Renal cortical epithelial cell (primary cell): ENCODE measurements at regions not wholly inside any gene's neighbourhood (a gene's known extent, or its start where the extent isn't known, plus 50 kb on each side); places are given as distances from the start of the nearest gene placed in this dataset.
"Not testable (repeated sequence)": the region's sequence is repeated elsewhere in the genome, so short reads cannot be mapped to it uniquely, and the experiment has no call there.

ENCODE experiments used
- DNase-seq: peaks from one replicate; pipeline ENCODE4 v3.0.0-alpha.2; 2011; ENCODE audit warnings: low read depth

GRCh38 chr20:19872001-19872400, 113.9 kb downstream of the RIN2 start:
- DNase-seq: no peak

GRCh38 chr20:19874040-19874727, 116.1 kb downstream of the RIN2 start:
- no peak for DNase-seq

GRCh38 chr20:19875376-19876221, 117.5 kb downstream of the RIN2 start:
- DNase-seq: no peak

GRCh38 chr20:19876828-19877460, 118.9 kb downstream of the RIN2 start:
- no peak for DNase-seq

- not testable (repeated sequence) for DNase-seq
Observed at GRCh38 chr20:19879874-19880255, 121.8 kb downstream of the RIN2 start.

GRCh38 chr20:19880256-19881079, 122.4 kb downstream of the RIN2 start:
- peak; percentile 91 for DNase-seq

- no peak for DNase-seq
Observed at GRCh38 chr20:19881080-19881840, 123.2 kb downstream of the RIN2 start.

GRCh38 chr20:19881990-19882389, 123.9 kb downstream of the RIN2 start:
- no peak for DNase-seq

GRCh38 chr20:19882446-19882845, 124.4 kb downstream of the RIN2 start:
- no peak for DNase-seq

GRCh38 chr20:19883501-19883900, 125.4 kb downstream of the RIN2 start:
- no peak for DNase-seq

- DNase-seq: no peak
Observed at GRCh38 chr20:19885594-19885938, 127.5 kb downstream of the RIN2 start.

- DNase-seq: peak; percentile 64
Observed at GRCh38 chr20:19885939-19886660, 128.0 kb downstream of the RIN2 start.

- peak; percentile 22 for DNase-seq
Observed at GRCh38 chr20:19886661-19887288, 128.7 kb downstream of the RIN2 start.

GRCh38 chr20:19887556-19888268, 129.4 kb upstream of the NAA20 start:
- DNase-seq: peak; percentile 27

GRCh38 chr20:19888269-19888671, 128.9 kb upstream of the NAA20 start:
- peak; percentile 91 for DNase-seq

GRCh38 chr20:19889011-19889953, 127.9 kb upstream of the NAA20 start:
- peak; percentile 96 for DNase-seq

- peak; percentile 96 for DNase-seq
Observed at GRCh38 chr20:19890445-19891051, 126.6 kb upstream of the NAA20 start.

- peak; percentile 38 for DNase-seq
Observed at GRCh38 chr20:19893356-19893755, 123.8 kb upstream of the NAA20 start.
